CD4-positive, alpha-beta T cell treated with Interleukin-4 for 1 hour (primary cell): ENCODE measurements at regions not wholly inside any gene's neighbourhood (a gene's known extent, or its start where the extent isn't known, plus 50 kb on each side); places are given as distances from the start of the nearest gene placed in this dataset.

Experiments
- DNase-seq, 2 donors: peaks; one replicate each; pipeline ENCODE4 v3.0.0-alpha.2; 2020 to 2022

- DNase-seq = no peak
Observed at GRCh38 chr2:204184226-204184625, 247.7 kb downstream of the ICOS start.

GRCh38 chr2:204187229-204188083 is 250.9 kb downstream of the ICOS start:
- DNase-seq = peak in 1 of 2 donors; percentile 2

- no peak for DNase-seq
Observed at GRCh38 chr2:204191574-204191973, 255.0 kb downstream of the ICOS start.

- no peak for DNase-seq
Observed at GRCh38 chr2:204195498-204195897, 258.9 kb downstream of the ICOS start.

- DNase-seq = no peak
Observed at GRCh38 chr2:204197336-204198005, 260.9 kb downstream of the ICOS start.

GRCh38 chr2:204199357-204199756 is 262.8 kb downstream of the ICOS start:
- DNase-seq = no peak

GRCh38 chr2:204201507-204201906 is 264.9 kb downstream of the ICOS start:
- no peak for DNase-seq

- DNase-seq = no peak
Observed at GRCh38 chr2:204202253-204202652, 265.7 kb downstream of the ICOS start.

- no peak for DNase-seq
Observed at GRCh38 chr2:204203704-204204103, 267.1 kb downstream of the ICOS start.

GRCh38 chr2:204205082-204205481 is 268.5 kb downstream of the ICOS start:
- no peak for DNase-seq

GRCh38 chr2:204205538-204205937 is 269.0 kb downstream of the ICOS start:
- DNase-seq = no peak

GRCh38 chr2:204207866-204208265 is 271.3 kb downstream of the ICOS start:
- no peak for DNase-seq

GRCh38 chr2:204213588-204213987 is 277.0 kb downstream of the ICOS start:
- DNase-seq = no peak

- DNase-seq = no peak
Observed at GRCh38 chr2:204218040-204218439, 281.5 kb downstream of the ICOS start.

GRCh38 chr2:204219196-204219595 is 282.6 kb downstream of the ICOS start:
- no peak for DNase-seq

- no peak for DNase-seq
Observed at GRCh38 chr2:204220896-204221295, 284.3 kb downstream of the ICOS start.

- DNase-seq = no peak
Observed at GRCh38 chr2:204223046-204223445, 286.5 kb downstream of the ICOS start.

GRCh38 chr2:204223544-204223943 is 287.0 kb downstream of the ICOS start:
- DNase-seq = no peak

GRCh38 chr2:204225671-204226073 is 289.1 kb downstream of the ICOS start:
- DNase-seq = no peak

- DNase-seq = no peak
Observed at GRCh38 chr2:204226305-204226880, 289.8 kb downstream of the ICOS start.

GRCh38 chr2:204228169-204228886 is 291.8 kb downstream of the ICOS start:
- DNase-seq = no peak

- no peak for DNase-seq
Observed at GRCh38 chr2:204234248-204234647, 297.7 kb downstream of the ICOS start.

- DNase-seq = no peak
Observed at GRCh38 chr2:204234879-204235278, 298.3 kb downstream of the ICOS start.
